ENCODE measurements at regions not wholly inside any gene's neighbourhood (a gene's known extent, or its start where the extent isn't known, plus 50 kb on each side); places are given as distances from the start of the nearest gene placed in this dataset.
"Not testable (repeated sequence)": the region's sequence is repeated elsewhere in the genome, so short reads cannot be mapped to it uniquely, and the experiment has no call there.

DNA sequence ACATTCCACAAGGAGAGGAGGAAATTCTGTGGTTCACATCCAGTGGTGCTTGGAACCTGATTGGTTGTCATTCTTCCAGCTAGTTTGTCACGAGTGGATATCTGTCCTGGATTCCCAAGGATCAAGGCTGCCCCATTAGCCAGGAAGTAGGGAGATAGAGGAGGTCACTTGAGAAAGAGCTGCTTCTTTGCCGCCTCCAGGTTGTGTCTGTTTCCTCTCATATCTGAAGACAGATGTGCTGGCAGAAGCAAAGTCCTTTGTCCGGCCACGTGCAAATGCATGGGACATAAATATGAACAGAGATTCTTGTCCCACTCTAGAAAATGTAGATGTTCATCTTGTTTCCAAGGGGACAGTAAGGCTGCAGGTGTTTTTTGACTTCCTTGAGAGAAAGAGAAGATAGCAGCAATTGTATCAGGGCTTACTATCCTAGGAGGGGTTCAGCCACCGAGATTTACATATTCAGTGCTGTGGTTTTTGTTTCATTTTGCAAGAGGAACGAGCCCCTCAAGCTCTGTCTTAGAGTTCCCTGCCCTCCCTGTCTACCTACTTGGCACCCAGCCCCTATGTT, 174.4 kb downstream of the RPIA start:
- DNase-seq = no peak

DNA sequence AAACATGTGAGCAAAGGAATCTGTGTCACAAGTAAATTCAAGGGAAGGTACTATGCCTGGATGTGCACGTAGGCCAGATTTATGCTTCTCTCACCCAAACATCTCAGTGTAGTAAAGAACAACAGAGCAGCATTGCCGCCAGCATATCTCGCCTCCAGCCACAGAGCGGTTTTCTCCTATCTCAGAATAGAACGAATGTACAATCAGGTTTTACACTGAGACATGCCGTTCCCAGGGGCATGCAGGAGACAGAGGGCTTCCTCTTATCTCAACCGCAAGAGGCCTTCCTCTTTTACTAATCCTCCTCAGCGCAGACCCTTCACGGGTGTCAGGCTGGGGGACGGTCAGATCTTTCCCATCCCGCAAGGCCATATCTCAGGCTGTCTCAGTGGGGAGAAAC, 175.3 kb downstream of the RPIA start:
- DNase-seq = no peak

DNA sequence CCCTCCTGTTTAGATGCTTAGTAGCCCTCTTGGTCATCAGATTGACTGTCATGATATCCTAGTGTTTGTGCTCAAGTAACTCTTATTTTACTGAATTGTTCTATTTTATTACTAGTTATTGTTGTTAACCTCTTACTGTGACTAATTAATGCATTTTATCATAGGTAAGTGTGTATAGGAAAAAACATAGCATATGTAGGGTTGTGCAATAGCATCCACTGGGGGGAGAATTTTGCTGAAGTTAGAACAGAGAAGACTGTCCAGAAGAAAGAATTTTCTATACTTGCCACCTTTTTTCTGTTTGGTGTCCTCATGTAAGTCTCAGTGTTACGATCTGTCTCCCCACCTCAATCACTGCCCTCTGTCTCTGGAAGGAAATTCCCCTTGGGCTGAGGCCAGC, 177.4 kb downstream of the RPIA start:
- no peak for DNase-seq

GRCh38 chr2:88870267-88870839, 178.9 kb downstream of the RPIA start:
- no peak for DNase-seq

DNA sequence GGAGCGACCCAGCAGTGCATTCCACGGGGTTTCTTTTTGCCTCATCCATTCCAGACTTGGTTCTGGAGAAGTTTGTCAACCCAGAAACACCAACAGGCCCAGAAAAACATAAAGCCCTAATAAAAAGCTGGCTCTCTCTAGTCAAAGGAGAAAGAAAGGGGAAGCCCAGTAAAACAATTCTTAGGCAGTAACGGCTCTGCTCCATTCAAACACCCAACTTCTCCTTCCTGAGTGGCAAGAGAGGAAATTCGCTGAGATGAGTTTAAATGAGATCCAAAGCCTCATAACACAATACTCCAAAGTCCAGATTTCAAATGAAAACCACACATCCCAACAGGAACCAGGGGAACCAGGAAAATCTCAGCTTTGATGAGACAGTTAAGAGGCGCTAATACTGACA, 179.9 kb downstream of the RPIA start:
- no peak for DNase-seq

DNA sequence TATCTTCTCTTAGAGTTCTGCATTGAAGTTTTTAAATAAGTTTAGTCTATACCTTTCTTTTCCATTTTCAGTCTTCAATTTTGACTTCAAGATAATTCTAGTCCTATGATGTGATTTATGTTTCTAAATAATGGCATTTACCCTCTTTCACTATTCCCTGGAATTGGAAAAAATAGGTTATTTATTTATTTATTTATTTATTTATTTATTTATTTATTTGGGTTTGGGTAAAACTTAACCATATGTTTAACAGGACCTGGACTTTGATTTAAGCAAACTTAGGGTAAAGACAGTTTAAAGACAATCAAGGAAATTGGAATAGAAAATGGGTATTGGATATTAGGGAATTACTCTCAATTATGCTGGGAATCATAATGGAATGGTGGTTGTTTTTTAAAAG, 182.1 kb downstream of the RPIA start:
- DNase-seq = no peak

GRCh38 chr2:88874063-88874657, 182.7 kb downstream of the RPIA start:
- peak; percentile 10 for DNase-seq

GRCh38 chr2:88875736-88876135, 184.3 kb downstream of the RPIA start:
- no peak for DNase-seq

GRCh38 chr2:88880441-88880953, 189.0 kb downstream of the RPIA start:
- DNase-seq = peak; percentile 10

DNA sequence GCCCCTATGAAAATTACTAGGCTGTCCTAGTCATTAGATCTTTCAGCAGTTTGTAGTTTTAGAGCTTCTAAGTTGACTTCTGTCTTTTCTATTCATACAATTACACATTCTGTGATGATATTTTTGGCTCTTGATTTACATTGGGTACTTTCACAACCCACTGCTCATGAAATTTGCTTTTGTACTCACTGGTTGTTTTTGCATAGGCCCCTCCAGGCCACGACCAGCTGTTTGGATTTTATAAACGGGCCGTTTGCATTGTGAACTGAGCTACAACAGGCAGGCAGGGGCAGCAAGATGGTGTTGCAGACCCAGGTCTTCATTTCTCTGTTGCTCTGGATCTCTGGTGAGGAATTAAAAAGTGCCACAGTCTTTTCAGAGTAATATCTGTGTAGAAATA, 193.8 kb downstream of the RPIA start:
- no peak for DNase-seq

DNA sequence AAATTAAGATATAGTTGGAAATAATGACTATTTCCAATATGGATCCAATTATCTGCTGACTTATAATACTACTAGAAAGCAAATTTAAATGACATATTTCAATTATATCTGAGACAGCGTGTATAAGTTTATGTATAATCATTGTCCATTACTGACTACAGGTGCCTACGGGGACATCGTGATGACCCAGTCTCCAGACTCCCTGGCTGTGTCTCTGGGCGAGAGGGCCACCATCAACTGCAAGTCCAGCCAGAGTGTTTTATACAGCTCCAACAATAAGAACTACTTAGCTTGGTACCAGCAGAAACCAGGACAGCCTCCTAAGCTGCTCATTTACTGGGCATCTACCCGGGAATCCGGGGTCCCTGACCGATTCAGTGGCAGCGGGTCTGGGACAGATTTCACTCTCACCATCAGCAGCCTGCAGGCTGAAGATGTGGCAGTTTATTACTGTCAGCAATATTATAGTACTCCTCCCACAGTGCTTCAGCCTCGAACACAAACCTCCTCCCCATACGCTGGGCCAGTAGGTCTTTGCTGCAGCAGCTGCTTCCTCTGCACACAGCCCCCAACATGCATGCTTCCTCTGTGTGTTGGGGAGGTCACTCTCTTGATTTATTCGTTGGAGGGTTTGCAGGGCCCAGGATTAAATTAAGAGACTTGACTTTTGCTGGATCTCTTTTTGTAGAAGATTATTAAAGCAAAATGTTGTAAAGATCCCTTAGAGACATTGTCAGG, 194.4 kb downstream of the RPIA start:
- no peak for DNase-seq

DNA sequence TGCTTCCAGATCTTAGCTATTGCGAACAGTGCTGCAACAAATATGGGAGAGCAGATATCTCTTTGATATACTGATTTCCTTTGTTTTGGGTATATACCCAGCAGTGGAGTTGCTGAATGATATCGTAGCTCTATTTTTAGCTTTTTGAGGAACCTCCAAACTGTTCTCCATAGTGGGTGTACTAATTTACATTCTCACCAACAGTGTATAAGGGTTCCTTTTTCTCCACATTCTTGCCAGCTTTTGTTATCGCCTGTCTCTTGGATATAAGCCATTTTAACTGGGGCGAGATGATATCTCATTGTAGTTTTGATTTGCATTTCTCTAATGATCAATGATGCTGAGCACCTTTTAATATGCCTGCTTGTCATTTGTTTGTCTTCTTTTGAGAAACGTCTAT, 196.0 kb downstream of the RPIA start:
- not testable (repeated sequence) for DNase-seq

DNA sequence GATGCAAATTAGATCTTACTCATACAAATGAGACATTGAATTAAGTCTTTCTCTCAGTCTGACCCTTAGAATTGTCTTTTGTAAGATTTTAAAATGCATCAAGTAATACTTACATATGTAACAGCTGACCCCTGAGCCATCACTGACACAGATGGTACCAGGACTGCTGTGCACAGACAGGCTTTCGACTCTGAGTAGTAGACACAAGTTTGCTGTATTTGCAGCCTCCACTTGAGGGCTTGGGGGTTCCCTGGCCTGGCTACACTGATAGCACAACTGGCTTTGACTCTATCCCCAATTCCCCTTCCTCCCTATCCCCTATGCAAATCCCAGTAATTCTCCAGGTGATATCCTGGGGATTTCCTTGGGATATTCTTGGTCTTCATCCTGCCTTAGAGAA, 200.7 kb downstream of the RPIA start:
- DNase-seq = no peak

DNA sequence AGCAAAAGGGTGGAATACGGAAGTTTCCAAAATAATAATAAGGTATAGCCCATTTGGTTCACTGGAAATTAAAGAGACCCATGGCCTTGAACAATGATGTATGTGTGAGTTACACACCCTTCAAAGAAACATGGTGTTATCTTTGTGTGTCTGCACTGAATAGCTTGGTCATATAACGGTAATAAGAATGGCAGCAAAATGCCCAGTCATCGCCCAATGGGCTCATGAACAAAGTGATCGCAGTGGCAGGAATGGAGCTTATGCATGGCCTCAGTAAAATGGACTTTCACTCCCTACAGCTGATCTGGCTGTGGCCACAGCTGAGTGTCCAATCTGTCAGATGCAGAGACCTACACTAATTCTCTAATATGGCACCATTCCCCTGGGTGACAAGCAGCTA, 201.3 kb downstream of the RPIA start:
- no peak for DNase-seq

DNA sequence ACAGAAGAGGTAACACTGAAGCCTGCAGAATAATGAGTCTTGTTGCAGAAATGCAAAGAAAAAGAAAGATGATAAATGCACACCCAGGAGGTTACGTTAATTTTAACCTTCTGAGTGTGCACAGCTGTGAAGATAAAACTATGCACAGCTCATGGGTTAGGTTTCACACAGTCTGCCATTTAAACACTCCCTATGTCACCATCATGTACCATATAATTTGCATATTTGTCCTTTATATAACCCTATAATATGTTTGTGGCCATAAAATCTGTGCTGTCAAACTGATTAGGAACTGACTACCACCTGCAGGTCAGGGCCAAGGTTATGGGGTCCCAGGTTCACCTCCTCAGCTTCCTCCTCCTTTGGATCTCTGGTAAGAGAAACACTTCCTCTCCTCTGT, 205.5 kb downstream of the RPIA start:
- no peak for DNase-seq

GRCh38 chr2:88897715-88898114, 206.2 kb downstream of the RPIA start:
- DNase-seq = no peak

- no peak for DNase-seq
Measured at GRCh38 chr2:88903749-88904353, 212.4 kb downstream of the RPIA start.

- no peak for DNase-seq
Measured at GRCh38 chr2:88913280-88913679, 221.8 kb downstream of the RPIA start.

GRCh38 chr2:88919087-88919738, 227.7 kb downstream of the RPIA start:
- no peak for DNase-seq

- not testable (repeated sequence) for DNase-seq
Measured at GRCh38 chr2:88920399-88920798, 228.9 kb downstream of the RPIA start.

DNA sequence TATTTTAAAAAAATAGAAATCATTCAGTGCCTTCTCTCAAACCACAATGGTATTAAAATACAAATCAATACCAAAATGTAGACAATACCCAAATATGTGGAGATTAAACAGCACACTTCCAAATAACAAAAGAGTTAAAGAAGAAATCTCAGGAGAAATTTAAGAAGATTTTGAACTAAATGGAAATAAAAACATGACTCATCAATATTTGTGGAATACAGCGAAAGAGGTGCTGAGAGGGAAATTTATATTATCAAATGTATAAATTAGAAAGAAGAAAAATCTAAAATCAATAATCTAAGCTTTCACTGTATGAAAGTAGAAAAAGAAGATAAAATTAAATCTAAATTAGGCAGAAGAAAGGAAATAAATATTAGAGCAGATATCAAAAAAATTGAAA, 233.1 kb downstream of the RPIA start:
- DNase-seq = no peak

- no peak for DNase-seq
Measured at GRCh38 chr2:88925770-88926462, 234.4 kb downstream of the RPIA start.

Data from T1000 (cell line).